ENCODE measurements at regions not wholly inside any gene's neighbourhood (a gene's known extent, or its start where the extent isn't known, plus 50 kb on each side); places are given as distances from the start of the nearest gene placed in this dataset.
A peak's percentile ranks its signal among the peaks of the same experiment; 100 is the strongest.

GRCh38 chr9:99282406-99282805 lies 60.3 kb downstream of the SEC61B start:
- DNase-seq: no peak

GRCh38 chr9:99285965-99286364 lies 63.9 kb downstream of the SEC61B start:
- DNase-seq: no peak

DNA sequence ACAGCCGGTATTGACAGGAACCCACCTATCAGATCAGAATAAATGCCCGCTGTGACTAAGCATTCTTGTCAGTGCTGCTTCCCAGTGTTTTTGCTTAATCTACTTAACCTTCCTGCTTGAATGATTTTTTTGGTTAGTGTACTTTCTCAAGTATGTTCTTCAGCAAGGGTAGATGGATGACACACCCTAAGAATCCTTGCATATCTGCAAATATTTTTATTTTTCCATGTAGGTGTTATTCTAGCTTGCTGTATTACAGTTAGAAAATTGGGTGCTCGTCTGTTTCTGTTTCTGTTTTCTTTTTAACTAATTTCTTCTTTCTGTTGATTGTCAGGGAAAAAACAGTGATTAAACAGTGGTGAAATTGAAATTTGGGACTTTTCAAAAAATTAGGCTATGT lies 64.5 kb downstream of the SEC61B start:
- DNase-seq: no peak

GRCh38 chr9:99287641-99288040 lies 65.6 kb downstream of the SEC61B start:
- no peak for DNase-seq

DNA sequence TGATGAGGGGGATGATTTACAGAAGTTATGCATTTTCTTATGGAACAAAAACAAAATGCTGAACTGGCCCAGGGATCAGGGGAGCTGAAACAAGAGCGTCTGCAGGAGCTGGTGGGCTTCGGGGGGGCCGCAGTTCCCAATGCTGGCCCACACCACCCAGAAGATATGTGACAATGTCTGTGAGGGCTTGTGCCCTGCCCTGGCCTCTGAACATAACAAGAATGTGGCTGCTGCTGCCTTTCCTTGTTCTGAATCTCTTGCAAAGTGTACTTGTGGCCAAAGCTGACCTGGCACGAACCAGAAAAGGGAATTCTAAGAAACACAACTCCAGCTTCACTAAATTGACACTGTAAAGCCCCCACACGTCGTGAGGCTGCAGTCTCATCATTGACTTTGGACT lies 66.7 kb downstream of the SEC61B start:
- DNase-seq: no peak

DNA sequence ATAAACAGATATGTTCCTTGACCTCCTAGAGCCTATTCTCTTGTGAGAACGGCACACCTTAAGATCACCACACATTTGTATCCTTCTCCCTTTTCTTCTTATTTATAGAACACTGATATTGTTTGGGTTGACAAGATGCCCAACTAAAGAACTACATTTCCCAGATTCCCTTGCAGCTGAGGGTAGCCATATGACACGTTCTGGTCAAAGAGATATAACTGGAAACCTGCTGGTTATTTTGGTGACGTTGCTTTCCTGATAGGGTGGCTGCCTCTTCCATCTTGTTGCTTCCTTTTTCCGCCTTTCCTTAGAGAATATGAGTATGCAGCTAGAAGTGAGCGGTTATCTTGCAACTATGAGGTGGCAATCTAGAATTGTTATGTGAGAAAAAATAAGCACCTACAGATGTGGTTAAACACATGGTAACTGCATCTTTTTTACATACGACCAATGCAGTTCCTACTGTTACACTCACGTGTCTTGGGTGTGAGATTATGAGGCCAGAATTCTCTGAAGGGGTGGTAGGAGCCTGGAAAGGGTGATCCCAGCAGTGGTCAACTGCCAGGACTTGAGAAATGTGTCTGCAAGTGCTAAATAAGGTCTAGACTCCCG lies 72.9 kb downstream of the SEC61B start:
- DNase-seq: no peak

- DNase-seq: peak in 1 of 2 experiments; percentile 3
Observed at GRCh38 chr9:99296291-99296951, 74.3 kb downstream of the SEC61B start.

GRCh38 chr9:99298614-99299013 lies 76.5 kb downstream of the SEC61B start:
- no peak for DNase-seq

- no peak for DNase-seq
Observed at GRCh38 chr9:99299211-99300102, 77.4 kb downstream of the SEC61B start.

DNA sequence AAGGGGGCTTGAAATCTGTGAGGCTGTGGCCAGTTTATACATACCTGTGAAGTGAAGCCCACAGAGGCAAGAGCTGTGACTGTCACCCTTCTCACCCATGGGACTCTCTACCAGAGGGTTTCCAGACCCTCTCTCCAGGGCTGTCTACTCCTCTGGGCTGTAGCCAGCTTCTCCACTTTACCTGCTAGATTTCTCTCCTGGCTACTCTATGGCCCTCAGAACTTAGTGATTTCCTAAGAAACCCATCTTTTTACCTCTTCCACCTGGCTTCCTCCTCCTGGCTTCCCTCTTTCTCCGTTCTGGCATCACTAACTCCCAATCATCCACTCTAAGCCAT lies 78.0 kb downstream of the SEC61B start:
- DNase-seq: no peak

DNA sequence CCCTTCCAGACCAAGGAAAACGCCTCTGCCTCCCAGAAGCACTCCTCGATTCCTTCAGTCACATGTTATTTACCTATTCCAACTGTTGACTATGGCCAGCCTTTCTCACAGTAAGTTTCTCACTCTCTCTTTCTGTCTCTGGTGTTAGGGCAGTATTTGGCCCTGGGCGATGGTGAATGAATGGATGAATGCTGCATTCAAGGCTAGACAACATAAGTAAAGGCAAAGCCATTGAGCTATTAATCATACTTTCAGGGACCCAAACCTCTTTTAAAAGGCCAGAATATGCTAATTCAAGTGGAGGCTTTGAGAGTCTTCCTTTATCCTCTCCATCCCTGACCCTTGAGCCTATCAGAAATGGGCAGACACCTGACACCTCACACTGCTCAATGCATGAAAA lies 78.5 kb downstream of the SEC61B start:
- no peak for DNase-seq

GRCh38 chr9:99303177-99303576 lies 81.1 kb downstream of the SEC61B start:
- DNase-seq: no peak

DNA sequence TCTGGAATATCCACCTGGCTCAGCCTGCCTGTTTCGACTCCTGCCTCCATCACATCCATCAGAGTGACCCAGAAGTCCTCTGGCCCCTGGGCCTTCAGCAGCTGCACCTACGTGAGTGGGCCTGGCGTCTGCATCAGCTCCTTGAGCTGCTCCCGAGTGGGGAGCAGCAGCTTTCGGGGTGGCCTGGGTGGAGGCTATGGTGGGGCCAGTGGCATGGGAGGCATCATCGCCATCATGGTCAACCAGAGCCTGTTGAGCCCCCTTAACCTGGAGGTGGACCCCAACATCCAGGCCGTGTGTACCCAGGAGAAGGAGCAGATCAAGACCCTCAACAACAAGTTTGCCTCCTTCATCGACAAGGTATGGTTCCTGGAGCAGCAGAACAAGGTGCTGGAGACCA lies 83.0 kb downstream of the SEC61B start:
- no peak for DNase-seq

DNA sequence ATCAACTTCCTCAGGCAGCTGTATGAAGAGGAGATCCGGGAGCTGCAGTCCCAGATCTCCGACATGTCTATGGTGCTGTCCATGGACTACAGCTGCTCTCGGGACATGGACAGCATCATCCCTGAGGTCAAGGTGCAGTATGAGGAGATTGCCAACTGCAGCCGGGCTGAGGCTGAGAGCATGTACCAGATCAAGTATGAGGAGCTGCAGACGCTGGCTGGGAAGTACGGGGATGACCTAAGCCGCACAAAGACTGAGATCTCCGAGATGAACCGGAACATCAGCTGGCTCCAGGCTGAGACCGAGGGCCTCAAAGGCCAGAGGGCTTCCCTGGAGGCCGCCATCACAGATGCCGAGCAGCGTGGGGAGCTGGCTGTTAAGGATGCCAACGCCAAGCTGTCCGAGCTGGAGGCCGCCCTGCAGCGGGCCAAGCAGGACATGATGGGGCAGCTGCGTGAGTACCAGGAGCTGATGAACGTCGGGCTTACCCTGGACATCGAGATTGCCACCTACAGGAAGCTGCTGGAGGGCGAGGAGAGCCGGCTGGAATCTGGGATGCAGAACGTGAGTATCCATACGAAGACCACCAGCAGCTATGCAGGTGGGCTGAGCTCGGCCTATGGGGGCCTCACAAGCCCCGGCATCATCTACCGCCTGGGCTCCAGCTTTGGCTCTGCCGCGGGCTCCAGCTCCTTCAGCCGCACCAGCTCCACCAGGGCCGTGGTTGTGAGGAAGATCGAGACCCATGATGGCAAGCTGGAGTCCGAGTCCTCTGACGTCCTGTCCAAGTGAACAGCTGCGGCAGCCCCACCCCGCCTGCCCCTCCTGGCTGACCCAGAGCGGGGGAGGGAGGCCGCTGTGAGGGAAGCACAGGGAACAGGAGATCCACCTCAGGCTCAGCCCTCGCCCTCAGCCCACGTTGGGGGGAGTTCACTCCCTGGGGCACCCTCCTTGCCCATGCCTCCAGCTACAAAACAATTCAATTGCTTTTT lies 84.0 kb downstream of the SEC61B start:
- no peak for DNase-seq

DNA sequence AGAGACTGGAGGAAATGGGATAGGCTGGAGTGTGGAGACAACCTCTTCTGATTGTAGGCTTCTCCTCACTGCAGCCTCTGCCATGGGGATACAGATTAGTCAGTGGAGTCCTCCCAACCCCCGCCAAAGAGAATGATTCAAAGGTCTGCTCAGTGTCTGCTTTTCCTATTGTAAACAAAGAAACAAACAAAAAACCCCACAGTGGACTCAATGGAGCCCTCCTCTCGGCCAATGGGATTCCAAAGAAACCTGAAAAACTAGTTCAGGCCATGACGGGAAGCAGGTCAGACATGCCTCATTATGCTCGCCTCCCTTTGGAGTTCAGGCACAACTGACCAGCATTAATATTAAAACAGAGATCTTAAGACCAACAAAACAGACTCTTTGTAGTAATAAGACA lies 85.8 kb downstream of the SEC61B start:
- no peak for DNase-seq

DNA sequence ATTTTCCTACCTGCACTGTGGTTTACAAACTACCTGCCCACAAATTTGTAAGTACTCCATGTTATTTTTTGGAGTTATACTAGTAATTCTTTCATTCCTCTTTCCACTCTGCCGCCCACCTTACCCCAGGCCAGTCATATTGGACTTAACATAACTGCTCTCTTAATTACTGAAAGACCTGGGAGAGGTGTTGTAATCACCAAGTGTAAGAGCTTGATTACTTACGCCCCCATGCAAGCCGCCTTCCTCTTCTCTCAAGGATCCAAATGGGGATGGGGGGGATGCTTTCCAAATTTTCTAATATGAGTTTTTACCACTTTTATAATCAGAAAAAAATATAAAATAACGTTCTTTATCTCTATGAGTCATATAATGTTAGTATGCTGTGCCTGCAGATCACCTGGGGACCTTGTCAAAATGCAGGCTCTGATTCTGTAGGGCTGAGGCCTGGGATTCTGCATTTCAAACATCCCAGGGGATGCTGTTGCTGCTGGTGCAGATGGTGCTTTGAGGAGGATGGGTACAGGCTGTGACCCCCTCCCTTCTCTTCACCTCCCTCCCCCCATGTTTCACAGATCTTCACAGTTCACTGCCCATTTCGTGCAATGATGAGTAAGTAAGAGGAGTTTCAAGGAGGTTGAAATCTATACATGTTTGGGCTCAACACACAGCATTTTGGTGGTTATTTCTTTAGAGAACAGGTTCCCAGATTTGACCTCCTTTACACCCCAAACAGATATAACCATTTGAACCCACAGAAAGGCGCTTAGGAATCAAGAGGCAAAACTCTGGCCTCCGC lies 87.3 kb downstream of the SEC61B start:
- DNase-seq: no peak

- DNase-seq: no peak
Observed at GRCh38 chr9:99312736-99313135, 90.7 kb downstream of the SEC61B start.

GRCh38 chr9:99319048-99319447 lies 97.0 kb downstream of the SEC61B start:
- DNase-seq: no peak

GRCh38 chr9:99322299-99322698 lies 100.2 kb downstream of the SEC61B start:
- DNase-seq: no peak

DNA sequence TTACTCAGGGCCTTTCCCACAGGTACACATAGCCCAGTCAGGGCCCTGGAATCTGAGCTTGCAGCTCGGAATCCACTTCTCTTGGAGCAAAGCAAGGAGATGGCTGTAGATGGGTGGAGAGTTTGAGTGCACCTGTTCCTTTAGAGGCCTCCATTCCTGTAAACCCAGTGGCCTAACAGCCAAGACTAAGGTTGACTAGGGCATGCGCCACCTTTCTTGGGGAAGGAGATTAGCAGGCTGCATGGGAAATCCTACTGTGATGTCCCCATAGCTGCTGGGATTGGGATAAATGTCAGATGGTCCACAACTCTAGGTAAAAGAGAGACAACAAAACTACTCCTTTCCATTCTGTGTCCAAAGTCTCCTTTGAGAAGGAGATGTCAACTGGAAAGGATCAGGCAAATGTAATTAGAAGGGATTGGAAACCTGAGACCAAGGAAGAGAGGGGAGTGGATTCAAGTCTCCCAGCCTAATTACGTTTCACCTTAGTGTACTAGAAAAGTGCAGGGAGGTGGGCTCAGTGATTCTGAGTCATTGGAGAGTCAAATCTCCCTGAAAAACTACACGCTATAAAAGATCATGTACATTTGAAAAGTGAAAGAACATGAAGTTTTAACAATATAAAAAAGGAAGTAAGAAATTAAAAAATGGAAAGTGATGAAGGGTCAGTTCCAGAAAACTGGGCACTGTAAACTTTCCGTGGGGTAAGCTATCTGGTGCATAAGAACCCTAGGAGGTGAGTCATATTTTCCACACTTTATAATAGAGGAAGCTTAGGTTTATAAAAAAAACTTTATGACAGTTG lies 104.2 kb downstream of the SEC61B start:
- no peak for DNase-seq

GRCh38 chr9:99326917-99327189 lies 104.8 kb downstream of the SEC61B start:
- no peak for DNase-seq
